Skeletal muscle tissue (tissue), 3 donors: ENCODE measurements at regions not wholly inside any gene's neighbourhood (a gene's known extent, or its start where the extent isn't known, plus 50 kb on each side); places are given as distances from the start of the nearest gene placed in this dataset.
"Not testable (repeated sequence)": the region's sequence is repeated elsewhere in the genome, so short reads cannot be mapped to it uniquely, and the experiment has no call there.

ENCODE experiments used
- H3K27ac ChIP-seq: one replicate; pipeline ENCODE4 v1.7.0; 2013; ENCODE audit warnings: mild to moderate bottlenecking, low read depth, low read length, inconsistent platforms
- H3K27me3 ChIP-seq, 3 donors: one replicate each; pipeline ENCODE4 v1.7.0; 2013; ENCODE audit warnings: low read length in 3 of 3; ENCODE audit not compliant: control insufficient read depth in 3 of 3, insufficient read depth in 3 of 3
- H3K36me3 ChIP-seq, 3 donors: one replicate each; pipeline ENCODE4 v1.7.0; 2013; ENCODE audit warnings: low read length in 3 of 3; ENCODE audit not compliant: control insufficient read depth in 3 of 3, insufficient read depth in 3 of 3
- H3K4me1 ChIP-seq, 3 donors: one replicate each; pipeline ENCODE4 v1.7.0; 2013; ENCODE audit warnings: low read length in 3 of 3, mild to moderate bottlenecking in 3 of 3; ENCODE audit not compliant: control insufficient read depth in 3 of 3, insufficient read depth in 3 of 3
- H3K4me3 ChIP-seq, 3 donors: one replicate each; pipeline ENCODE4 v1.7.0; 2013; ENCODE audit warnings: low read length in 3 of 3
- H3K9ac ChIP-seq, 3 donors: one replicate each; pipeline ENCODE4 v1.7.0; 2013; ENCODE audit warnings: low read length in 3 of 3, mild to moderate bottlenecking in 3 of 3, moderate library complexity in 2 of 3, low read depth in 1 of 3
- H3K9me3 ChIP-seq, 3 donors: one replicate each; pipeline ENCODE4 v1.7.0; 2013; ENCODE audit warnings: low read length in 3 of 3; ENCODE audit not compliant: control insufficient read depth in 3 of 3
- donor health status: Osteomylitis.

DNA sequence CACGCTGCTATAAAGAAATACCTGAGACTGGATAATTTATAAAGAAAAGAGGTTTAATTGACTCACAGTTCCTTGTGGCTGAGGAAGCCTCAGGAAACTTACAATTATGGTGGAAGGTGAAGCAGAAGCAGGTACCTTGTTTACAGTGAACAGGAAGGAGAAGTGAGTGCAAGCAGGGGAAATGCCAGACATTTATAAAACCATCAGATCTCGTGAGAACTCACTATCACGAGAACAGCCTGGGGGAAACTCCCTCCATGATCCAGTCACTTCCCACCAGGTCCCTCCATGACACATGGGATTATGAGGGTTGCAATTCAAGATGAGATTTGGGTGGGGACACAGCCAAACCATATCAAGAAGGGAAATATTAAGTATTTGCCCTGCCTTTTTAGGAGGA, 305.8 kb downstream of the REEP3 start:
- H3K36me3 ChIP-seq, H3K4me1 ChIP-seq, H3K27ac ChIP-seq, H3K9ac ChIP-seq, H3K27me3 ChIP-seq, H3K4me3 ChIP-seq, H3K9me3 ChIP-seq: not testable (repeated sequence)

DNA sequence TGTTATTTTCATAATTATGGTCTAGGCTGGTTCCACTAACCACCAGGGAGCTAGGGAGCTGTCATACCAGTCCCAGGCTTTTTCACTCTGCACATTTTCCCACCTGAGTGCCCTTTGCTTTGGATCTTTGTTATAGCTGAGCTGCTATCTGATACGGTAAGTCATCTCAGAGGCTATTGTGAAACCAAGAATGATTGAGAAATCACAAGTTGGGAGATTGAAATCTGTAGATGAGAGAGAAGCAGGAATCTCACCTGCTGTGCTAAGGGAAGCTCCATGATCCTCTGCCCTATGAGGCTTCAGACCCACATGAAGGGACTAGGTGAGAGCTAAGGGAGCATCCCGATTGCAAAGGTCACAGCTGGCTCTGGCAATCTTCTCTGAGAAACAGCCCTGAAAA, 307.8 kb downstream of the REEP3 start:
- Histone ChIP-seq H3K27ac (no peak overlapping the region), H3K36me3 (no peaks in the 10 kb centered on the region), H3K9ac (no peak overlapping the region), H3K9me3 (no peaks in the 10 kb centered on the region), H3K4me3 (no peak overlapping the region), H3K4me1 (no peaks in the 10 kb centered on the region), H3K27me3 (no peaks in the 10 kb centered on the region)

GRCh38 chr10:63829573-63830149, 308.5 kb downstream of the REEP3 start:
- Histone ChIP-seq H3K4me3 (no peak overlapping the region), H3K9ac (no peak overlapping the region), H3K27me3 (no peaks in the 10 kb centered on the region), H3K9me3 (no peaks in the 10 kb centered on the region), H3K36me3 (no peaks in the 10 kb centered on the region), H3K27ac (no peak overlapping the region), H3K4me1 (no peaks in the 10 kb centered on the region)

- H3K4me1 ChIP-seq, result no peaks in the 10 kb centered on the region
- H3K27me3 ChIP-seq, result no peaks in the 10 kb centered on the region
- no peaks in the 10 kb centered on the region for H3K9me3 ChIP-seq
- H3K4me3 ChIP-seq, result no peak overlapping the region
- H3K36me3 ChIP-seq, result no peaks in the 10 kb centered on the region
- no peak overlapping the region for H3K27ac ChIP-seq
- no peak overlapping the region for H3K9ac ChIP-seq
These were observed 311.5 kb downstream of the REEP3 start for GRCh38 chr10:63832686-63833085.

- no peak overlapping the region for H3K4me3 ChIP-seq
- no peak overlapping the region for H3K9ac ChIP-seq
- H3K4me1 ChIP-seq, result no peaks in the 10 kb centered on the region
- H3K9me3 ChIP-seq, result no peaks in the 10 kb centered on the region
- no peaks in the 10 kb centered on the region for H3K27me3 ChIP-seq
- no peaks in the 10 kb centered on the region for H3K36me3 ChIP-seq
- H3K27ac ChIP-seq, result no peak overlapping the region
These were observed 312.3 kb downstream of the REEP3 start for GRCh38 chr10:63833411-63834060.

- Histone ChIP-seq H3K4me1 (no peaks in the 10 kb centered on the region), H3K9me3 (no peaks in the 10 kb centered on the region), H3K27me3 (no peaks in the 10 kb centered on the region), H3K4me3 (no peak overlapping the region), H3K9ac (no peak overlapping the region), H3K36me3 (no peaks in the 10 kb centered on the region), H3K27ac (no peak overlapping the region)
These were observed 315.7 kb downstream of the REEP3 start for GRCh38 chr10:63836666-63837442.

GRCh38 chr10:63841761-63842160, 320.6 kb downstream of the REEP3 start:
- no peaks in the 10 kb centered on the region for H3K9me3 ChIP-seq
- no peak overlapping the region for H3K9ac ChIP-seq
- H3K27me3 ChIP-seq, result no peaks in the 10 kb centered on the region
- H3K4me3 ChIP-seq, result no peak overlapping the region
- no peaks in the 10 kb centered on the region for H3K4me1 ChIP-seq
- H3K27ac ChIP-seq, result no peak overlapping the region
- no peaks in the 10 kb centered on the region for H3K36me3 ChIP-seq

DNA sequence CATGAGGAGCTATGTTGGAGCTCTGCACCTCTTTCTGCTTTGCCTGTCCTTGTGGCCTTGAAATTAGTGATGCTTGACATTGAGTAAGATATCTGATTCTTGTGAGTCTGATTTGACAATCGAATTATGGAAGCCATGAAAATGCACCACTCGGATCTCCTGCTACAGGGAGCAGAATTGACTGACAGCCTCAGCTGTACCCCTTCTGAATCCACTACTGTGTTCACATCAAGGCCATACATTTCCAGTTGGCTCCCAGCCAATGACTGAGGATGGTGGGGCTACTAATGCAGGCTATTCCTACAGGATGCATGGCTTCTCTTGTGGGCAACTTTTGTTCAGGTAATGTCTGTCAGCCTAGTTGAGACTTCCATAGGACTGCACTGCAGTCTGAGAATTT, 321.9 kb downstream of the REEP3 start:
- Histone ChIP-seq H3K27me3 (no peaks in the 10 kb centered on the region), H3K4me1 (no peaks in the 10 kb centered on the region), H3K9ac (no peak overlapping the region), H3K27ac (no peak overlapping the region), H3K9me3 (no peaks in the 10 kb centered on the region), H3K4me3 (no peak overlapping the region), H3K36me3 (no peaks in the 10 kb centered on the region)

DNA sequence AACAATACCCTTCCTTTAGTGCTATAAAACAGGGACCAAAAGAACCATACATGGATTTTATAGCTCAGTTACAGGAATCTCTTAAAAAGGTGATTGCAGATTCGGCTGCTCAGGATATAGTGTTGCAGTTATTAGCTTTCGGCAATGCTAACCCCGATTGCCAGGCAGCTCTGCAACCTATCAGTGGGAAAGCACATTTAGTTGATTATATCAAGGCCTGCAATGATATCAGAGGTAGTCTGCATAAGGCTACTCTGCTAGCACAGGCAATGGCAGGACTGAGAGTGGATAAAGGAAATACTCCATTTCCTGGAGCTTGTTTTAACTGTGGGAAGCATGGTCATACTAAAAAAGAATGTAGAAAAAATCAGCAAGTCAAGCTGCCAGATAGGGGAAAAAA, 327.7 kb downstream of the REEP3 start:
- H3K9ac ChIP-seq, H3K27ac ChIP-seq, H3K27me3 ChIP-seq, H3K4me1 ChIP-seq, H3K9me3 ChIP-seq, H3K4me3 ChIP-seq, H3K36me3 ChIP-seq: not testable (repeated sequence)

DNA sequence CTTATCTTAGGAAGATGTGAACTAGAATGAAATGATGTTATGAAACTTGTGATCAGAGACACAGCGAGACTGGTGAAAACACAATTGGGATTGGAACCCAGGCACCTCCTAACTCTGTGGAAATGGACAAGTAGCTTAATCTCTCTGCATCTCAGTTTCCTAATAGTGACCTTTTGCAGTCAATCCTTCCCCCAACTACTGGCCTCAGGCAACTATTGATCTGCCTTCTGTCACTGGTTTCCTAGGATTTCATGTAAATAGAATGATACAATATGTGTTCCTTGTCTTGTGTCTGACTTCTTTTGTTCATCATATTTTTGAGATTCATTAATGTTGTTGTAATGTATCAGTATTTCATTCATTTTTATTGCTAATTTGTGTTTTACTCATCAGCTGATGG, 341.7 kb downstream of the REEP3 start:
- Histone ChIP-seq H3K9ac (no peak overlapping the region), H3K27ac (no peak overlapping the region), H3K27me3 (peaks cover 6 to 15% (median 10%) of the 10 kb centered on the region in 3 donors), H3K9me3 (no peaks in the 10 kb centered on the region), H3K36me3 (no peaks in the 10 kb centered on the region), H3K4me3 (no peak overlapping the region), H3K4me1 (peaks cover 4 to 7% (median 5%) of the 10 kb centered on the region in 3 donors)
